ENCODE measurements at regions not wholly inside any gene's neighbourhood (a gene's known extent, or its start where the extent isn't known, plus 50 kb on each side); places are given as distances from the start of the nearest gene placed in this dataset.

- no peak for DNase-seq
These were observed 54.7 kb upstream of the DSCAM start for GRCh38 chr21:40901691-40902090.

DNA sequence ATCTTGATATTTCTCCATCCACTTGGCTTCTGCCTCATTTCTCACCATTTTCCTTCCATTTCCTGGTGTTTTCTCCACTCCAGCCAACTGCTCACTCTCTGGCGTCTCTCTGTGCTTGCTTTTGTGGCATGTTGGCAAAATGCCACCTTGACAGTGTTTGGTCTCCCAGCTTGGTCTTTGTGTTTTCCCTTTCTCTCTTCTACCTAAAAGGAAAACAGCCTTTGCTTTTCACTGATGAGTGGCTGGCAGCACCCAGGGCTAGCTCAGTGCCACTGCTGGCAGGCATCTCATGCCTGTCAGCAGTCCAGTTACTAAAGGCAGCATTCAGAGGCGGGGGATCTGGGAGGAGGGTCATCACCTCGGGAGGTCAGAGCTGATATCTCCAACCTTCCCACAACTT, 55.3 kb upstream of the DSCAM start:
- no peak for DNase-seq

DNA sequence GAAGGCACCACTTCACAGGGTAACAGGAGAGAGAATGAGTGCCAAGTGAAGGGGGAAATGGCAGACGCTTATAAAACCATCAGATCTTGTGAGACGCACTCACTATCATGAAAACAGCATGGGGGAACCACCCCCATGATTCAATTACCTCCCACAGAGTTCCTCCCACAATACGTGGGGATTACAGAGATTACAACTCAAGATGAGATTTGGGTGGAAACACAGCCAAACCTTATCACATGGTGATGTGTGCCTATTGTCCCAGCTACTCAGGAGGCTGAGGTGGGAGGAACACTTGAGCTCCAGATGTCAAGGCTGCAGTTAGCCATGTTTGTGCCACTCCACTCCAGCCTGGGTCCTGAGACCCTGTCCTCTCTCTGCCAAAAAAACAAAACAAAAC, 56.0 kb upstream of the DSCAM start:
- DNase-seq = no peak

GRCh38 chr21:40905251-40905650, 58.3 kb upstream of the DSCAM start:
- DNase-seq = no peak

- DNase-seq = no peak
These were observed 65.4 kb upstream of the DSCAM start for GRCh38 chr21:40912375-40912774.

GRCh38 chr21:40915114-40915513, 68.2 kb upstream of the DSCAM start:
- DNase-seq = no peak

DNA sequence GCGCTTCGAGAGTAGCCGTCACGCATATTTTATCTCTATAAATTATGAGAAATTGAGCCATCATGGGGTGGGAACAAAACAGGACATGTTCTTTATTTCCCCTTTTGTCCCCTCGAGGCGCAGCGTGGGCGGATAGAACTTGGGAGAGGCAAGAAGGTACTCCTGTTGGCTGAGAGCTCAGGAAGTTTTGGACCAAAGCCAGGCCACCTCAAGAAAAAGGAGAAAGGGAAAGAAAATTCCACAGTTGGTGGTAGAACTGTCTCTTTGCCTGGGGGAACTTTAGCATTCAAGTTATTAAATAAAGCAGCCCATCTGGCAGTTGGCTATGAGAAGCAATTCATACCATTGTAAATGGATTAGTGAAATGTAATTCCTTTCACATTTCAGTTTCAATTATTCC, 76.4 kb upstream of the DSCAM start:
- no peak for DNase-seq

- DNase-seq = no peak
These were observed 76.9 kb upstream of the DSCAM start for GRCh38 chr21:40923901-40924300.

- DNase-seq = no peak
These were observed 77.7 kb upstream of the DSCAM start for GRCh38 chr21:40924641-40925040.

DNA sequence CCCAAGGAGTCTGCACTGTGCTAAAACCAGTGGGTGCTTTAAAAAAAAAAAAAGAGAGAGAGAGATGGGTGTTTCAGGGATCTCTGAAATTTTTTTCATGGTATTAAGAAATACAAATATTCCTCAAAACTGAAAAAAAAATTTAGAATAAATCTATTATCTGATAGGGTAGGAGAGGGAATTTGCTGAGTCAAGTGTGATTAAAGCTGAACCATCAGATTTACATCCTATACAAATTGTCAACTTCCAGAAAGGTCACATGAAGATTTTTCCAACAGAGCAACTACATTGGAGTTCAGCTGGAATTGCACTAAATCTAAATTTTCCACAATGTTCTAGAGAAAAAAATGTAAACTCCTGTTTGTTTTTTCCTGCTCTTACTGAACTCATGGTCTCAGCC, 79.3 kb upstream of the DSCAM start:
- DNase-seq = no peak

DNA sequence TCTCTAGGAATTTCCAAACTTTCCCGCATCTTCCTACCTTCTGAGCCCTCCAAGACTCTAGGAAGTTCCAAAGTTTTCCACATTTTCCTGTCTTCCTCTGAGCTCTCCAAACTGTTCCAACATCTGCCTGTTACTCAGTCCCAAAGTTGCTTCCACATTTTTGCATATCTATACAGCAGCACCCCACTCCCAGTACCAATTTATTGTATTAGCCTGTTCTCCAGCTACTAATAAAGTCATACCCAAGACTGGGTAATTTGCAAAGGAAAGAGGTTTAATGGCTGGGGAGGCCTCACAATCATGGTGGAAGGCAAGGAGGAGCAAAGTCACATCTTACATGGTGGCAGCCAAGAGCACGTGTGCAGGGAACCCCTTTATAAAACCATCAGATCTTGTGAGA, 82.9 kb upstream of the DSCAM start:
- DNase-seq = no peak

DNA sequence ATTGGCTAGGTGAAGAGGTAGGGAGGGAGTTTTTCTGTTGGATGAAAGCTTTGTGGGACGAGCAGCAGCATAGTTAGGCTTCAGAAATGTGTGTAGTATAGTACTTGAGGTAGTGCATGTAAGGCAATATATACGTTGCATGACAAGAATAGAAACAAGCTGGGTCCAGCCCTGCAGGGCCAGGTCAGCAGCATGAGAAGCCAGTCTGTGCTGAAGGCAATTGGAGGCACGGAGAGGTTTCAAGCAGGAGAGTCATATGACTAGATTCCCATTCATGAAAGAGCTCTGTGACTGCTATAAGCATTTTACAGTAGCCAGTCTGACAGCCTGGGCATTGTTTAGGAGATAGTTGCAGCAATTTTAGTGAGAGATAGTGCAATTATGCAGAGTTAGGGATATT, 84.2 kb upstream of the DSCAM start:
- no peak for DNase-seq

- DNase-seq = no peak
These were observed 89.2 kb upstream of the DSCAM start for GRCh38 chr21:40936178-40936577.

GRCh38 chr21:40936771-40937261, 89.9 kb upstream of the DSCAM start:
- DNase-seq = no peak

GRCh38 chr21:40938078-40938477, 91.1 kb upstream of the DSCAM start:
- no peak for DNase-seq

DNA sequence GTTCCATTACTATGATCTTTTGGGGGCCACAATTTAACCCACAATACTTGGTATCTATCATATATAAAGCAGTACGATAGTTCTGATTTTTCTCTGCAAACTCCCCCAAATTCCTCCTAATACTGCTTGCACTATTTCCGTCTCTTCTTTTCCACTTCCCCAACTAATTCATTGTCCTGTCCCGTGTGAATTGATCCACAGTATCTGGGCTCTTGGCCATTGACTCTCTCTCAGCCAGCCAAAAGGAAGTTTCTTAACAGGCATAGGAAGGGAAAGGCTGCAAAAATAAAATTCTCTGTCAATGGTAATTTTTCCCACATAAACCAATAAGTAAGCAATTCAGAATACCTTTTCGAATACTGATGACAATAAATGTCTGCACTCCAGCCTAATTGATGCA, 91.7 kb upstream of the DSCAM start:
- no peak for DNase-seq

GRCh38 chr21:40947713-40948112, 100.8 kb upstream of the DSCAM start:
- DNase-seq = no peak

DNA sequence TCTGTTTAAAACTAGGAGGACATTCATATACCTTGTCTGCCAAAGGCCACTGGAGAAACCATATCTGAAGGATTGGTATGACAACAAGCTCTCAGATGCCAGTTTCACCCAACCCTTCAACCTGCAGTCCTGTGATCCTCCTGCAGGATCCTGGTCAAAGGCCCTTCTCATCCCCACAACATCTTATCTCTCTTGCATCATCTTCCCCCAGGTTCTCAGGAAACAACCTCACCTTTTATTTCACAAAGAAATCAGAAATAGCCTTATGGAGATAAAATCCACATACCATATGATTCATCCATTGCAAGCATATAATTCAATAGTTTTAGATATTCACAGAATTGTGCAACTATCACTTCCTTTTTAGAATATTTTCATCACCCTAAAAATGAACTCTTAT, 104.0 kb upstream of the DSCAM start:
- no peak for DNase-seq

DNA sequence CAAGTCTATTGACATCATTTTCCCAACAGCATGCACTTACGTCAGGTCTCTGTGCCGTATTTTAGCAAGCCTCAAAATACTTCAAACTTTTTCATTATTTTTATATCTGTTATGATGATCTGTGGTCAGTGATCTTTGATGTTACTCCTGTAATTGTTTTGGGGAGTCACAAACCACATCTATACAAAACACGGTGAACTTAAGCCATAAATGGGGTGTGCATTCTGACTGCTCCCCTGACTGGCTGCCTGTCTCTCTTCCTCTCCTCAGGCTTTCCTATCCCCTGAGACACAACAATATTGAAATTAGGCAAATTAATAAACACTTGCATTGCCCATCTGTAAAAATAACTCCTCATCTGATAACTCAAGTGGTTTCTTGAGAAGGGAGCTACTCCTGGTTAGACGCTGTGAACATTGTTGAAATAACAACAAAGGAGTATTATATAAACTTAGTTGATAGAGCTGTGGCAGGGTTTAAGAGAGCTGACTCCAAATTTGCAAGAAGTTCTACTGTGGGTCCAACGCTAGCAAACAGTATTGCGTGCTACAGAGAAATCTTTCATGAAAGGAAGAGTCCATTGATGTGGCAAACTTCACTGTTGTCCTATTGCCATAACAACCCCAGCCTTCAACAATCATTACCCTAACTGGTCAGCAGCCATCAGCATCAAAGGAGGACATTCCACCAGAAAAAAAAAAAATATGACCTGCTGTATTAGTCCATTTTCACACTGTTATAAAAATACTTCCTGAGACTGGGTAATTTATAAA, 105.8 kb upstream of the DSCAM start:
- no peak for DNase-seq

GRCh38 chr21:40964691-40965090, 117.7 kb upstream of the DSCAM start:
- no peak for DNase-seq

DNA sequence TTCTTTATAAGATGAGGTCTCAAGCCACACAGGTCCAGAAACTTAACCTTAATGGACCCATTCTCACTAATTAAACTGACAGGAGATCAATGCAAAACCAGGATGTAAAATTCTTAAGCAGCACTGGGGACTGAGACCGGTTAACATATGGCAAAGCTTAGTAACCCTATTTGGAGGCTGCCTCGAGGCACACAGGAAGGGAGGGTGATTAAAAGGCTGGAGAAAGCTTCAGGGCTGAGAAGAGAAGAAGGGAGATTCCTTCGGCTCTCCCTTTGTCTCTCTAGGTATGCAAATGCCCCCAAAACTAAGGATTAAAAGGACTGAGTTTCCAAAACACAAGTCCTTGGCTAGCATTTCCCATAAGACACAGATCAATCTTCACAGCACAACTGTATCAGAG, 120.8 kb upstream of the DSCAM start:
- DNase-seq = no peak

DNA sequence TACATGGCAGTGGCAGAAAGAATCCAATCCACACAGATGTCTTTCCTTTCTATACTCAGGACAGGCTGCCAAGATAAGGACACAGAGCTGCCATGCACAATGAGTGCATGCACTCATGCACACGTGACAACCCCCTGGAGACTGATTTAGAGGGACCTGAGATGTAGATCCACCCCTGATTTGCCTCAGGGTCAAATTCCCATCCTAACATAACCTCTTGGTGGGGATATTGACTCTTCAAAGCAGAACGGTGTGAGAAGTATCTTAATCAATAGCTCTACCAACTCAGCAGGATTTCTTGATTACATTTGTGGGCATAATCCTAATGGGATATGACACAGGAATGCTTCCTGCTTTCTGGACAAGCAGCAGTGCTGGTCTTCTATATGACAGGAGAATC, 125.2 kb upstream of the DSCAM start:
- DNase-seq = no peak

DNA sequence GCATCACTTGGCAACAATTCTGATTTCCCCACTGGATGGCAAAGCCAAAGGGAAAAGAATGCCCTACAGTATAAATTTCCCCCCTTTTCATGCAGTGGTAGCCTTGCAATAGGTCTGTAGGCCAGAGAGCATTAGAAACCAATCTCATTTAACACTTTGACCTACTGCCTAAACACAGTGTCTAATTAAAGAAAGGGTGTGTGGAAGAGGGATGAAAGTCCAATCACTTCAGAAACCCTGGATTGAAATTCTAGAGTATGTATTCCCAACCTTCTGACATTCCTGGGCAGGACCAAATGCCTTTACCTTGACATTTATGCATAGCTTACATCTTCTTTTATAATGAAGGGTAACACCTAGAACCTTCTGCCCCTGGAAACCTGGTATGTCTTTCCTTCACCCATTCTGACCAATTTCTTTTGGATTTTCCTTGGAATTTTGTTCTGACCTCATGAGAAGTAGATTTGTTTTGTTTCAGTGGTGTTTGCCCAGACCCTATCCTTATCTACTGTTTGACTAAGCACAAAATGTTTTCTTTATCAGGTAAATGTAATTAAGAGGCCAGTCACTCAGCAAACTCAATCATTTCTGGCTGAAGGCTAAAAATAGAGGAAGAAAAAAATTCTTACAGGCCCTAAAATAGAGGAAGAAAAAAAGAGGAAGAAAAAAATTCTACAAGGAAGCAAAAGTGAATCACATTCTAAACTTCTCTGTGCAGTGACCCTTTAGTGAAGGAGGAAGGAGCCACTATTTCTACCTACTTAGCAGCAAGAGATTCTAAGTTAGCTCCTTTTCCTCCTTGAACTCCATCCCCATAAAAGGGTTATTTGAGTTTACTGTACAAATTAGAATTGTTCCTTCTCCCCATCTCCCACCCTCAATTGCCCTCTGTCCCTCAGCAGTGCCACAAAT, 129.5 kb upstream of the DSCAM start:
- DNase-seq = no peak

- DNase-seq = no peak
These were observed 138.4 kb upstream of the DSCAM start for GRCh38 chr21:40985370-40985769.

All from stimulated activated CD4-positive, alpha-beta T cell treated with anti-CD3 and anti-CD28 coated beads, Interleukin-12 subunit alpha, Interleukin-12 subunit beta, amount 100 ng/mL, for 4 hours (primary cell).